ENCODE measurements at regions not wholly inside any gene's neighbourhood (a gene's known extent, or its start where the extent isn't known, plus 50 kb on each side); places are given as distances from the start of the nearest gene placed in this dataset.

DNA sequence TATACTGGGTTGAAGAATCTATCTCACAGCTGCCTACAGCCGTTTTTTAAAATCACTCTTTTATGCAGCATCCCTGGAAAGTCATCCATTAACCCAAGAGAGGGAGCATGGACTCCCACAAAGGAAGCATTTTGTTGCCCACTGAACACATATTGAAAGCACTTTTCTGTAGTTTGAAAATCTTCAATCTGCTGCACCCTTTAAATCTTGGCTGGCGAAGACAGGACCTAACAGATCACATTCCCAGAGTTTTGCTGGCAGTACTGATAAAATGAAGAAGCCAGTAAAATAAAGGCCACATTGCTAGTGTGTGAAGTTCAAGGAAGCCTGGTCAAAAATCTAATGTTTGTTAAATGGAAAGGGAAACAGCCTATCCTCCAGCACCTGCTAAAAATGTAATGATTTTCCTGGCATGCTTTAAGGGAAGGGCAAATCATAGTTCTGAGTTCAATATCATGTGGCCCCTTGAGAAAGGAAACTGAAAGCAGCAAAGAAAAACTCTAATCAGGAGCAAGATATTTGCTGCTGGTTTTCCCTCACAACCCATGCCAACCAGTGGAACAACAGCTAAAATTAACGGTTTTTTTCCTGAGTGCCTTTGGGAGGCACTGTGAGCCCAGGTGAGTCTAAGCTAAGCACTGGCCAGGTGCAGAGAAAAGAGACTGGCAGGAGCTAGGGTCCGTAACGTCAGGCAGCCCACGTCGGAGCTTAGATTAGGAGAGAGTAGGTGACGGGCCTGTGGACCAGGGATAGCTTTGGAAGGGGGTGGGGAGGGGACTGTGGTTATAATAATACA, 97.9 kb upstream of the PALS2 start:
- no peak overlapping the region for H3K27ac Mint-ChIP-seq (ENCODE audit: unreplicated experiment)
- DNase-seq (ENCODE audit: low spot score), result no peak
- no peaks in the 10 kb centered on the region for H3K27me3 Mint-ChIP-seq (ENCODE audit: unreplicated experiment)

DNA sequence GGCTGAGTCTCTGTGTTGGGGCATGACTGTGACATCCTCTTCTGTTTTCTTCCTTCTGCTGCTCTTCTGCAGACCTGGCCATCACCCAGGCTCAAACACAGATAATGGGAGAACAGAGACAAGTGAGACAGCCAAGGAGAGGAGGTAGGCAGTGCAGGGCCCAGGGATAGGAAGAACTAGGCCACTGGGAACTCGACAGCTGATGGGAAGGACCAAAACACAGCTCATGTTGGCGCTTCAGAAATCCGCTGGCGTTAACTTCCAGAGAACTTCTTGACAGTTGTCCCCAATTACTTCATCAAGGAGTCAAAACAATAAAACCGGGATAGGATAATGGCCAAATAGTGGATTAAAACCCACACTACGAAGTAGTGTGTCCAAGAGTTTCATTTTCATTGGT, 97.0 kb upstream of the PALS2 start:
- H3K36me3 Mint-ChIP-seq (ENCODE audit: low read depth, unreplicated experiment), result no peaks in the 10 kb centered on the region
- H3K9me3 Mint-ChIP-seq (ENCODE audit: unreplicated experiment), result no peaks in the 10 kb centered on the region
- no peak overlapping the region for H3K27ac Mint-ChIP-seq (ENCODE audit: unreplicated experiment)
- peaks cover 4% of the 10 kb centered on the region for H3K4me1 Mint-ChIP-seq (ENCODE audit: unreplicated experiment)
- no peak for DNase-seq (ENCODE audit: low spot score)
- H3K4me3 Mint-ChIP-seq (ENCODE audit: unreplicated experiment), result no peak overlapping the region
- TF ChIP-seq, protein P1, sequence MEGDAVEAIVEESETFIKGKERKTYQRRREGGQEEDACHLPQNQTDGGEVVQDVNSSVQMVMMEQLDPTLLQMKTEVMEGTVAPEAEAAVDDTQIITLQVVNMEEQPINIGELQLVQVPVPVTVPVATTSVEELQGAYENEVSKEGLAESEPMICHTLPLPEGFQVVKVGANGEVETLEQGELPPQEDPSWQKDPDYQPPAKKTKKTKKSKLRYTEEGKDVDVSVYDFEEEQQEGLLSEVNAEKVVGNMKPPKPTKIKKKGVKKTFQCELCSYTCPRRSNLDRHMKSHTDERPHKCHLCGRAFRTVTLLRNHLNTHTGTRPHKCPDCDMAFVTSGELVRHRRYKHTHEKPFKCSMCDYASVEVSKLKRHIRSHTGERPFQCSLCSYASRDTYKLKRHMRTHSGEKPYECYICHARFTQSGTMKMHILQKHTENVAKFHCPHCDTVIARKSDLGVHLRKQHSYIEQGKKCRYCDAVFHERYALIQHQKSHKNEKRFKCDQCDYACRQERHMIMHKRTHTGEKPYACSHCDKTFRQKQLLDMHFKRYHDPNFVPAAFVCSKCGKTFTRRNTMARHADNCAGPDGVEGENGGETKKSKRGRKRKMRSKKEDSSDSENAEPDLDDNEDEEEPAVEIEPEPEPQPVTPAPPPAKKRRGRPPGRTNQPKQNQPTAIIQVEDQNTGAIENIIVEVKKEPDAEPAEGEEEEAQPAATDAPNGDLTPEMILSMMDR (IDR thresholded peaks at IDR 0.05; ENCODE audit: unreplicated experiment), result no peak
- H3K27me3 Mint-ChIP-seq (ENCODE audit: unreplicated experiment), result no peaks in the 10 kb centered on the region

More for the DNA sequence above, 97.9 kb upstream of the PALS2 start:
- Mint-ChIP-seq H3K4me3 (ENCODE audit: unreplicated experiment) (no peak overlapping the region), H3K9me3 (ENCODE audit: unreplicated experiment) (no peaks in the 10 kb centered on the region), H3K36me3 (ENCODE audit: low read depth, unreplicated experiment) (no peaks in the 10 kb centered on the region), H3K4me1 (ENCODE audit: unreplicated experiment) (peaks cover 4% of the 10 kb centered on the region)
- TF ChIP-seq, protein P1 (IDR thresholded peaks at IDR 0.05; ENCODE audit: unreplicated experiment), result no peak

DNA sequence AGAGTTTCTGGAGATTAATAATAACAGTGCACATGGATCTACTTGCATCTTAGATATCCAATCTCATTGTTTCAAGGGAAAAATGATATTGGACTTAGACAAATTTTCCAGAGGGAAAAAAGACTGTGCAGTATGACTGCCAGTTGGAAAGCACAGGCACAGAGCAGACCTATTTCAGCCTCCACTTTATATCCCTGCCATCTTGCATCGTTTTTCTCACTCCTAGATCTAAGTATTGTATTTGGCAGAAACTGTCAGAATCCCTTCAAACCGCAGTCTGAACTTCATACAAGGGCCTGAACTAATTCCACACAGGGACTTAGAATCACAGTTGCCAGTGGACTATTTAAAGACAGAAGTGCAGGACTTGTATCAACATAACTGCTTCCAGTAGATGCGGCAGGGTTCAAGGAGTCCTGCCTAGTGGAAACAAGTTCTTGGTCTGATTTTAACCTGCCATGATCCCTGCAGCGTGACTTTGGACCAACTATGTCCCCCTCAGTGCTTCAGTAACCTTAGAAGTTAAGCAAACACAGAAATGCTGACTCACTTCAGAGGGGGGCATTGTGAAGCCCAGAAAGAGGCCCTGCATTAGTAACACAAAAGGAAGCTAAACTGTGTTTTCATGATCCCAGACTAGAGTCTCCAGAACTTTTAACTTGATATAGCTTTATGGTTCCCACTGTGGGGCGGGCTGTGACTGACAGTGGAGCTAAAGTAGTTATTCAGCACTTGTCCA, 95.7 kb upstream of the PALS2 start:
- peaks cover 4% of the 10 kb centered on the region for H3K4me1 Mint-ChIP-seq (ENCODE audit: unreplicated experiment)
- no peak overlapping the region for H3K4me3 Mint-ChIP-seq (ENCODE audit: unreplicated experiment)
- no peak overlapping the region for H3K27ac Mint-ChIP-seq (ENCODE audit: unreplicated experiment)
- H3K9me3 Mint-ChIP-seq (ENCODE audit: unreplicated experiment), result no peaks in the 10 kb centered on the region
- no peaks in the 10 kb centered on the region for H3K36me3 Mint-ChIP-seq (ENCODE audit: low read depth, unreplicated experiment)
- TF ChIP-seq, protein P1 (IDR thresholded peaks at IDR 0.05; ENCODE audit: unreplicated experiment), result no peak
- H3K27me3 Mint-ChIP-seq (ENCODE audit: unreplicated experiment), result no peaks in the 10 kb centered on the region
- no peak for DNase-seq (ENCODE audit: low spot score)

DNA sequence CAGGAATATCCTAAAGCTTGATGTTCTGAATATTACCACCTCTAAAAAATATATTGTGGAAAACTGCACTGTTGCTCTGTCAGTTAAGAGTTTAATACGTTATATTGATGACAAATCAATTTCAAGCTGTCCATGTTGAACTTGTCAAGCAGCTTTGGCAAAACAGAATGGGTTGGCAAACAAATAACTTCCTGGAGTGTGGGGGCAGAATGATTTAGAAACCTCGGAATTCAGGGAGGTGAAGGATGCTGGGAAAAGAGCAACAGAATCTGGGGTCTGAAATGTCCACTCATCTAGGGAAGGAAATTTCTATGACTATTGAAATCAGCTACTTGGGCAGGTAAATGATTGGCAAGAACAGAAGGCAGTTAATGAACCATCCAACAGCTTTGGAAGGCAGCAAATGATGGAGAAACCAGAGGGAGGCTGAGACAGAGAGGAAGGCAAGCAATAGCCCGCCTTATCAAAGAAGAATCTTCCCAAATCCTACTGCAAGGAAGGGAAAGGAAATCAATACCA, 95.1 kb upstream of the PALS2 start:
- Mint-ChIP-seq H3K4me1 (ENCODE audit: unreplicated experiment) (peaks cover 4% of the 10 kb centered on the region), H3K4me3 (ENCODE audit: unreplicated experiment) (no peak overlapping the region), H3K27me3 (ENCODE audit: unreplicated experiment) (no peaks in the 10 kb centered on the region), H3K27ac (ENCODE audit: unreplicated experiment) (no peak overlapping the region), H3K9me3 (ENCODE audit: unreplicated experiment) (no peaks in the 10 kb centered on the region), H3K36me3 (ENCODE audit: low read depth, unreplicated experiment) (no peaks in the 10 kb centered on the region)
- TF ChIP-seq, protein P1 (IDR thresholded peaks at IDR 0.05; ENCODE audit: unreplicated experiment), result no peak
- no peak for DNase-seq (ENCODE audit: low spot score)

DNA sequence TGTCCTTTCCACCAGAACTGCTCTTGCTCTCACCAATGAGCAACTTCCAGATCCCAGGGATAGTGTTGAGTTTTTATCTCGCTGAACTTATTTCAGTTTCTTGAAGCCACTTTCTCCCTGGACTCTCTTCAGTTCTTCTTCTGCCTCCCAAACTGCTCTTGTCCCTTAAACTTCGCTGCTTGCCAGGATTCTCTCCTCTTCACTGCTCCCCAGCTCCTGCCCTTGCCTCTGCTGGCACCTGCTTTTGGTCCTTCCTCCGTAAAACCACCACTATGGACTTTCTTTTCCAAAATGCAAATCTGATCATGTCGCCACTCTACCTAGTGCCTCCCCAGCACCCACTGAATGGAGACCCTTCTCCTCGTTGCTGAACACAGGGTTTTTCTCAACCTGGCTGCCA, 92.8 kb upstream of the PALS2 start:
- H3K4me3 Mint-ChIP-seq (ENCODE audit: unreplicated experiment), result no peak overlapping the region
- peaks cover 4% of the 10 kb centered on the region for H3K4me1 Mint-ChIP-seq (ENCODE audit: unreplicated experiment)
- no peaks in the 10 kb centered on the region for H3K9me3 Mint-ChIP-seq (ENCODE audit: unreplicated experiment)
- no peak overlapping the region for H3K27ac Mint-ChIP-seq (ENCODE audit: unreplicated experiment)
- H3K27me3 Mint-ChIP-seq (ENCODE audit: unreplicated experiment), result no peaks in the 10 kb centered on the region
- DNase-seq (ENCODE audit: low spot score), result no peak
- TF ChIP-seq, protein P1 (IDR thresholded peaks at IDR 0.05; ENCODE audit: unreplicated experiment), result no peak
- H3K36me3 Mint-ChIP-seq (ENCODE audit: low read depth, unreplicated experiment), result no peaks in the 10 kb centered on the region
